Thymus (tissue), 11 donors: ENCODE measurements at regions not wholly inside any gene's neighbourhood (a gene's known extent, or its start where the extent isn't known, plus 50 kb on each side); places are given as distances from the start of the nearest gene placed in this dataset.

Source experiments
- DNase-seq, 9 donors: peaks; one replicate each; pipeline ENCODE4 v3.0.0-alpha.2; 2013; ENCODE audit warnings: low spot score in 9 of 9, low read depth in 6 of 9, missing footprints in 1 of 9
- H3K27ac ChIP-seq, 2 donors: one replicate each; pipeline ENCODE4 v1.5.1; 2013; ENCODE audit warnings: control low read depth in 1 of 2, low read depth in 1 of 2, low read length in 1 of 2, mild to moderate bottlenecking in 1 of 2, moderate library complexity in 1 of 2
- H3K27me3 ChIP-seq, 2 donors: one replicate each; pipeline ENCODE4 v1.5.1; 2013; ENCODE audit warnings: low read length in 1 of 2; ENCODE audit not compliant: control insufficient read depth in 2 of 2, insufficient read depth in 1 of 2
- H3K36me3 ChIP-seq, 2 donors: one replicate each; pipeline ENCODE4 v1.5.1; 2013; ENCODE audit warnings: low read length in 1 of 2, mild to moderate bottlenecking in 1 of 2, moderate library complexity in 1 of 2; ENCODE audit not compliant: control insufficient read depth in 2 of 2, insufficient read depth in 2 of 2
- H3K4me1 ChIP-seq, 2 donors: one replicate each; pipeline ENCODE4 v1.5.1; 2013; ENCODE audit warnings: low read length in 2 of 2; ENCODE audit not compliant: control insufficient read depth in 2 of 2, insufficient read depth in 2 of 2
- H3K4me3 ChIP-seq, 2 donors: one replicate each; pipeline ENCODE4 v1.5.1; 2013; ENCODE audit warnings: low read length in 2 of 2, control low read depth in 1 of 2, mild to moderate bottlenecking in 1 of 2
- H3K9me3 ChIP-seq, 2 donors: one replicate each; pipeline ENCODE4 v1.5.1; 2013; ENCODE audit warnings: low read length in 1 of 2, mild to moderate bottlenecking in 1 of 2; ENCODE audit not compliant: control insufficient read depth in 2 of 2, insufficient read depth in 1 of 2
- WGBS: extraction: QIAGEN DNeasy Blood & Tissue Kit; methylation state at CpG from one replicate; pipeline ENCODE4 v1.1.7; 2013; 5-methylcytosine and 5-hydroxymethylcytosine counted together
- donor health status: healthy.

DNA sequence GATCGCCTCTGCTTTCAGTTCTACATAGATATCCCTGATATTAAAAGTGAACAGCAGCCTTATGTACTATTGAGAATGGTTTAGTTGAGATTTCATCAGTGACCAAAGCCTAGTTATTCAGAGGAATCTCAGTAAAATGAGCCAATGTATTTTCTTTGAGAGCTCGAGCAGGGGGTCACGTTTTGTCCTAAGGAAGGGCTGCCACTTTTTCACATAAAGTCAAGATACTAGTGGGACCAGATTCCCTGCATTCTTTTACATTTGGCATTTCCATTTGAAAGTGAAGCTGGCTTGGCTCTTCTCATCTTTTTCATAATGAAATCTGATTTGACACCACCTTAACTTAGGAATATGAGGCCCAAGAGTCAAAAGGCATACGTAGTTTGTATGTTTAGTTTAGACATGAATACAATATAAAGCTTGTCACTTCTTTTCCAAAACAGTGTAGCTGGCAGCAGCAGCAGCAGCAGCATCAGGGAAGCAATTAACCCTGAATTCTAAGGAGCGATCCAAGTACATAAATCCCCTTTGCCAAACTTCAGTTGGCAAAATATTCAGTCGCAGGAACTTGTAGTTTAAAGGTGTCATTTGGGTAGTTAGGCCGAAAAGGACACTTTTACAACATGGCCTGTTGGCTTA, 1752.2 kb upstream of the PCDH20 start:
- no peaks in the 10 kb centered on the region for H3K27me3 ChIP-seq
- H3K4me1 ChIP-seq, result no peaks in the 10 kb centered on the region
- no peaks in the 10 kb centered on the region for H3K9me3 ChIP-seq
- no peaks in the 10 kb centered on the region for H3K36me3 ChIP-seq
- H3K4me3 ChIP-seq, result no peak overlapping the region
- no peak for DNase-seq
- WGBS, result 90% methylated on average over 7 of the region's 7 CpGs
- no peak overlapping the region for H3K27ac ChIP-seq

DNA sequence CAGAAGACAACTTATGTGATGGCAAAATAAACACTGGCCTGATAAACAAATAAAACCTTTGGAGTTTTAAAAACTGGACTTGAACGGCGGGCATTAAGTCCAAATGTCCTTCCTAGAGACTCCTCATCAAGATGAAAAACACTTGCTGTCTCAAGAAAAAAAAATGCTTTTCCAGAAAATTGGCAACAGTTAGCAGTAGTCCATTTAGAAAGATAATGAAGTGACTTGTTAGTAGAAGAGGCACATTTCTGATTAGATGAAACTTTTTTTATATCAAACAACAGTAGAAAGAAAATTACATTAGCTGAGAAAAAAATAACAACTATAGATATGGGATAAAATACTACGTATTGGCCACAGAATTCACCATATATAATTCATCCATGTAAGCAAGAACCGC, 1750.7 kb upstream of the PCDH20 start:
- 95% methylated on average over 4 of the region's 4 CpGs for WGBS
- Histone ChIP-seq H3K27me3 (no peaks in the 10 kb centered on the region), H3K36me3 (no peaks in the 10 kb centered on the region), H3K27ac (no peak overlapping the region), H3K4me3 (no peak overlapping the region), H3K4me1 (no peaks in the 10 kb centered on the region), H3K9me3 (no peaks in the 10 kb centered on the region)
- DNase-seq, result no peak

- 94% methylated on average over 2 of the region's 2 CpGs for WGBS
Observed at GRCh38 chr13:63163903-63164302, 1748.3 kb upstream of the PCDH20 start.

GRCh38 chr13:63161219-63161618, 1745.6 kb upstream of the PCDH20 start:
- 94% methylated on average over 1 of the region's 1 CpG for WGBS
- H3K4me1 ChIP-seq, result no peaks in the 10 kb centered on the region
- H3K27ac ChIP-seq, result no peak overlapping the region
- H3K9me3 ChIP-seq, result no peaks in the 10 kb centered on the region
- H3K4me3 ChIP-seq, result no peak overlapping the region
- H3K27me3 ChIP-seq, result no peaks in the 10 kb centered on the region
- H3K36me3 ChIP-seq, result no peaks in the 10 kb centered on the region
- no peak for DNase-seq

More at GRCh38 chr13:63163903-63164302, 1748.3 kb upstream of the PCDH20 start:
- H3K4me3 ChIP-seq, result no peak overlapping the region
- H3K27ac ChIP-seq, result no peak overlapping the region
- DNase-seq, result no peak
- no peaks in the 10 kb centered on the region for H3K27me3 ChIP-seq
- H3K36me3 ChIP-seq, result no peaks in the 10 kb centered on the region
- no peaks in the 10 kb centered on the region for H3K4me1 ChIP-seq
- H3K9me3 ChIP-seq, result no peaks in the 10 kb centered on the region

- Histone ChIP-seq H3K4me3 (no peak overlapping the region), H3K27ac (no peak overlapping the region), H3K27me3 (no peaks in the 10 kb centered on the region), H3K36me3 (no peaks in the 10 kb centered on the region), H3K4me1 (no peaks in the 10 kb centered on the region), H3K9me3 (no peaks in the 10 kb centered on the region)
- 84% methylated on average over 2 of the region's 2 CpGs for WGBS
- DNase-seq, result no peak
Observed at GRCh38 chr13:63156816-63157215, 1741.2 kb upstream of the PCDH20 start.

- no peak for DNase-seq
- Histone ChIP-seq H3K4me1 (no peaks in the 10 kb centered on the region), H3K27ac (no peak overlapping the region), H3K27me3 (no peaks in the 10 kb centered on the region), H3K4me3 (no peak overlapping the region), H3K9me3 (no peaks in the 10 kb centered on the region), H3K36me3 (no peaks in the 10 kb centered on the region)
- 93% methylated on average over 3 of the region's 3 CpGs for WGBS
Observed at GRCh38 chr13:63149375-63149774, 1733.7 kb upstream of the PCDH20 start.

GRCh38 chr13:63139277-63139676, 1723.6 kb upstream of the PCDH20 start:
- Histone ChIP-seq H3K27ac (no peak overlapping the region), H3K27me3 (no peaks in the 10 kb centered on the region), H3K4me3 (no peak overlapping the region), H3K36me3 (no peaks in the 10 kb centered on the region), H3K4me1 (no peaks in the 10 kb centered on the region), H3K9me3 (no peaks in the 10 kb centered on the region)
- no peak for DNase-seq

DNA sequence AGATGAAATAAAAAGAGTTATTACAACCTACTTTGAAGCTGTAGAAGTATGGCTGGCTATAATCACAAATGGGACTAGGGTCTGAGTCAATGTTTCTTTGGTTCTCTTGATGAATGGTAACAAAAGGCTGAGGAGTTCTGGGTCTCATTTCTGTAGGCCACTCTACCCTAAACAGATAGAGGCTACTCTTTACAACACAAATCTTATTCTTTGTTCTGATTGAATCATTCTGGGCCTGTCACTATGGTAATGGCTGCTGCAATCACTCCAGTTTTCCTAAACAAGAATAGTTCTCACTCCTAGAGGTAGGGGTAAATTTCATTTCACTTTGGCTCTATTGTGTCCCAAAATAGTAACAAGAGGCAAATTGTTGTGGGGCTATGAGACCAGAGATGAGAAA, 1714.3 kb upstream of the PCDH20 start:
- H3K36me3 ChIP-seq, result no peaks in the 10 kb centered on the region
- DNase-seq, result no peak
- H3K4me3 ChIP-seq, result no peak overlapping the region
- H3K4me1 ChIP-seq, result no peaks in the 10 kb centered on the region
- no peak overlapping the region for H3K27ac ChIP-seq
- no peaks in the 10 kb centered on the region for H3K9me3 ChIP-seq
- H3K27me3 ChIP-seq, result no peaks in the 10 kb centered on the region

DNA sequence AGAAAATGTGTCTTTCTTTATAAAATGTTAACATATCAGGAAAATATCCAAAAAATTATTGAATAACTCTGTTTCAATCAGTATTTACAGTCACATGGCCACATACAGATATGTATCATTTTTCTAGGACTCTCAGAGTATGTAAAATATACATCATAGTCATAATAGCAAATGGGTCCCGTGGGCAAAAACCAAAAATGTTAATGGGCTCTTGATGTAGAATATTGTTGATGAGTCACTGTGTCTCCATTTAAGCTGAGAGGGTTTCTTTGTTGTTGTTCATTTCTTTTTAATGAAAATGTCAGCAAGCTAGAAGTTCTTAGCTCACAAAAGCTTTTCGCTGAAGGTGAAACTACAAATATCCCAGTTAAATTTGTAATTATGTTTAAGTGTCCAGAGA, 1713.1 kb upstream of the PCDH20 start:
- Histone ChIP-seq H3K4me3 (no peak overlapping the region), H3K4me1 (no peaks in the 10 kb centered on the region), H3K9me3 (no peaks in the 10 kb centered on the region), H3K27ac (no peak overlapping the region), H3K27me3 (no peaks in the 10 kb centered on the region), H3K36me3 (no peaks in the 10 kb centered on the region)
- DNase-seq, result no peak
- WGBS, result 90% methylated on average over 2 of the region's 2 CpGs

GRCh38 chr13:63124863-63125262, 1709.2 kb upstream of the PCDH20 start:
- H3K9me3 ChIP-seq, result no peaks in the 10 kb centered on the region
- no peaks in the 10 kb centered on the region for H3K4me1 ChIP-seq
- DNase-seq, result no peak
- H3K27ac ChIP-seq, result no peak overlapping the region
- H3K27me3 ChIP-seq, result no peaks in the 10 kb centered on the region
- H3K36me3 ChIP-seq, result no peaks in the 10 kb centered on the region
- H3K4me3 ChIP-seq, result no peak overlapping the region
- 74% methylated on average over 1 of the region's 1 CpG for WGBS
